HFFc6 (cell line): ENCODE measurements at regions not wholly inside any gene's neighbourhood (a gene's known extent, or its start where the extent isn't known, plus 50 kb on each side); places are given as distances from the start of the nearest gene placed in this dataset.

Experiments used
- DNase-seq: peaks from one replicate; pipeline ENCODE4 v3.0.0-alpha.2; 2018
- H3K27ac Mint-ChIP-seq: 2 replicates; pipeline ENCODE4 v1.8.0; 2020; ENCODE audit warnings: mild to moderate bottlenecking, mixed read lengths
- H3K27me3 Mint-ChIP-seq: 2 replicates; pipeline ENCODE4 v1.8.0; 2021; ENCODE audit warnings: mild to moderate bottlenecking, moderate library complexity, mixed read lengths; ENCODE audit not compliant: insufficient read depth
- H3K36me3 Mint-ChIP-seq: 2 replicates; pipeline ENCODE4 v1.8.0; 2021; ENCODE audit warnings: low read depth, mixed read lengths
- H3K4me1 Mint-ChIP-seq: 2 replicates; pipeline ENCODE4 v1.8.0; 2020; ENCODE audit warnings: low read depth, mixed read lengths
- H3K4me3 Mint-ChIP-seq: 2 replicates; pipeline ENCODE4 v1.8.0; 2020; ENCODE audit warnings: mild to moderate bottlenecking, moderate library complexity, mixed read lengths
- H3K9me3 Mint-ChIP-seq: 2 replicates; pipeline ENCODE4 v1.8.0; 2020; ENCODE audit warnings: mild to moderate bottlenecking, mixed read lengths
- CTCF ChIP-seq: fragments of 200-600 bp; sonication (generic); IDR thresholded peaks from 2 replicates; pipeline ENCODE4 v1.5.0; 2021; ENCODE audit warnings: antibody characterized with exemption, mild to moderate bottlenecking

GRCh38 chr13:38421590-38422560, 72.2 kb downstream of the UFM1 start:
- no peak for DNase-seq
- no peaks in the 10 kb centered on the region for H3K9me3 Mint-ChIP-seq
- H3K27me3 Mint-ChIP-seq, result no peaks in the 10 kb centered on the region; the same call in none of the 2 replicates
- no peaks in the 10 kb centered on the region for H3K36me3 Mint-ChIP-seq
- no peak for TF ChIP-seq CTCF
- H3K27ac Mint-ChIP-seq, result no peak overlapping the region
- H3K4me3 Mint-ChIP-seq, result no peak overlapping the region
- H3K4me1 Mint-ChIP-seq, result peaks cover 10% of the 10 kb centered on the region; the same call in 1 of the 2 replicates

- Mint-ChIP-seq H3K36me3 (no peaks in the 10 kb centered on the region), H3K4me1 (peaks cover 13% of the 10 kb centered on the region; the same call in 1 of the 2 replicates), H3K27me3 (no peaks in the 10 kb centered on the region; the same call in none of the 2 replicates), H3K27ac (no peak overlapping the region), H3K9me3 (no peaks in the 10 kb centered on the region), H3K4me3 (no peak overlapping the region)
- no peak for DNase-seq
- no peak for TF ChIP-seq CTCF
Observed at GRCh38 chr13:38429916-38430315, 80.3 kb downstream of the UFM1 start.

GRCh38 chr13:38430796-38431195, 81.1 kb downstream of the UFM1 start:
- H3K27me3 Mint-ChIP-seq, result no peaks in the 10 kb centered on the region; the same call in 1 of the 2 replicates
- H3K9me3 Mint-ChIP-seq, result no peaks in the 10 kb centered on the region
- H3K4me1 Mint-ChIP-seq, result peaks cover 13% of the 10 kb centered on the region; the same call in 1 of the 2 replicates
- no peak overlapping the region for H3K27ac Mint-ChIP-seq
- H3K4me3 Mint-ChIP-seq, result no peak overlapping the region
- DNase-seq, result no peak
- H3K36me3 Mint-ChIP-seq, result no peaks in the 10 kb centered on the region
- TF ChIP-seq CTCF, result no peak

GRCh38 chr13:38440666-38441065, 91.0 kb downstream of the UFM1 start:
- no peaks in the 10 kb centered on the region for H3K4me1 Mint-ChIP-seq
- DNase-seq, result no peak
- H3K36me3 Mint-ChIP-seq, result no peaks in the 10 kb centered on the region
- no peak for TF ChIP-seq CTCF
- H3K27ac Mint-ChIP-seq, result no peak overlapping the region
- no peaks in the 10 kb centered on the region for H3K9me3 Mint-ChIP-seq
- H3K27me3 Mint-ChIP-seq, result no peaks in the 10 kb centered on the region
- H3K4me3 Mint-ChIP-seq, result no peak overlapping the region

- Mint-ChIP-seq H3K27me3 (no peaks in the 10 kb centered on the region; the same call in 1 of the 2 replicates), H3K4me1 (no peaks in the 10 kb centered on the region), H3K36me3 (no peaks in the 10 kb centered on the region), H3K27ac (no peak overlapping the region), H3K4me3 (no peak overlapping the region), H3K9me3 (no peaks in the 10 kb centered on the region)
- TF ChIP-seq CTCF, result no peak
- no peak for DNase-seq
Observed at GRCh38 chr13:38444904-38445303, 95.3 kb downstream of the UFM1 start.
